H1 (cell line): ENCODE measurements at regions not wholly inside any gene's neighbourhood (a gene's known extent, or its start where the extent isn't known, plus 50 kb on each side); places are given as distances from the start of the nearest gene placed in this dataset.

Experiments
- CTCF ChIA-PET: fragments of 300-600 bp; sonication (Branson Sonifier 250); formaldehyde crosslinking; loops from one replicate; lab custom pipeline; 2021; ENCODE audit not compliant: partially characterized antibody; lab: Charles Lee
- POLR2A ChIA-PET: fragments of 300-600 bp; sonication (Branson Sonifier 250); formaldehyde crosslinking; loops from one replicate; lab custom pipeline; 2021; ENCODE audit warnings: inconsistent platforms; ENCODE audit not compliant: partially characterized antibody; lab: Charles Lee
- DNase-seq, 2 experiments: peaks; one replicate each; pipeline versions ENCODE4 v3.0.0 to v3.0.0-alpha.2; 2010 to 2022; ENCODE audit warnings: low spot score in 2 of 2, low read depth in 1 of 2, mixed read lengths in 1 of 2
- FAIRE-seq: peaks from 2 replicates; lab custom pipeline; 2011; peaks lifted over from hg19 to GRCh38; lab: Jason Lieb, UNC
- H2AFZ ChIP-seq: 2 replicates; pipeline ENCODE4 v1.8.1; 2012; ENCODE audit warnings: low read length, inconsistent platforms
- H2AK5ac ChIP-seq: 2 replicates; pipeline ENCODE4 v1.6.1; 2013; ENCODE audit warnings: low read depth, low read length
- H2BK120ac ChIP-seq: replicated peaks from 2 replicates; pipeline ENCODE3; 2013; ENCODE audit warnings: low read depth, low read length, inconsistent platforms
- H2BK12ac ChIP-seq: 2 replicates; pipeline ENCODE4 v1.6.1; 2013; ENCODE audit warnings: low read depth, low read length
- H2BK15ac ChIP-seq: 2 replicates; pipeline ENCODE4 v1.6.1; 2013; ENCODE audit warnings: low read length
- H2BK20ac ChIP-seq: 2 replicates; pipeline ENCODE4 v1.6.1; 2013; ENCODE audit warnings: low read length
- H2BK5ac ChIP-seq: 2 replicates; pipeline ENCODE4 v1.6.1; 2013; ENCODE audit warnings: low read depth, low read length
- H3K14ac ChIP-seq: 2 replicates; pipeline ENCODE4 v1.6.1; 2013; ENCODE audit warnings: inconsistent platforms; ENCODE audit not compliant: insufficient read length
- H3K18ac ChIP-seq: 2 replicates; pipeline ENCODE4 v1.6.1; 2013; ENCODE audit warnings: low read length; ENCODE audit errors: extremely low read depth
- H3K23ac ChIP-seq: 2 replicates; pipeline ENCODE4 v1.6.1; 2013; ENCODE audit warnings: inconsistent platforms; ENCODE audit not compliant: insufficient read length
- H3K23me2 ChIP-seq: 2 replicates; pipeline ENCODE4 v1.6.1; 2013; ENCODE audit warnings: low read depth, low read length
- H3K27ac ChIP-seq: 2 replicates; pipeline ENCODE4 v1.6.1; 2011; ENCODE audit warnings: low read depth, low read length, inconsistent platforms
- H3K27me3 ChIP-seq, 4 experiments: replicated peaks in 1 of 4; 1 replicate in 1 of 4; 2 replicates in 3 of 4; pipeline versions ENCODE4 v1.6.1 to v1.8.1; 2011 to 2013; ENCODE audit warnings: low read length in 3 of 4, mild to moderate bottlenecking in 3 of 4, inconsistent platforms in 2 of 4, mixed read lengths in 2 of 4, moderate library complexity in 1 of 4; ENCODE audit not compliant: control insufficient read depth in 3 of 4, insufficient read depth in 3 of 4; ENCODE audit errors: extremely low read depth in 1 of 4
- H3K36me3 ChIP-seq, 4 experiments: 2 replicates each; pipeline versions ENCODE4 v1.6.1 to v1.8.1; 2011 to 2013; ENCODE audit warnings: mild to moderate bottlenecking in 4 of 4, low read length in 3 of 4, moderate library complexity in 2 of 4, control low read depth in 1 of 4, inconsistent platforms in 1 of 4; ENCODE audit not compliant: insufficient read depth in 4 of 4, control insufficient read depth in 2 of 4
- H3K4ac ChIP-seq: replicated peaks from 2 replicates; pipeline ENCODE3; 2013; ENCODE audit warnings: low read length, low read depth, mixed read lengths, inconsistent platforms; ENCODE audit not compliant: insufficient read length
- H3K4me1 ChIP-seq, 4 experiments: replicated peaks in 1 of 4; 1 replicate in 1 of 4; 2 replicates in 3 of 4; pipeline versions ENCODE4 v1.6.1 to v1.8.1; 2011 to 2013; ENCODE audit warnings: low read length in 3 of 4, inconsistent platforms in 2 of 4, mixed read lengths in 1 of 4; ENCODE audit not compliant: insufficient read depth in 4 of 4, control insufficient read depth in 3 of 4
- H3K4me2 ChIP-seq, 2 experiments: 2 replicates each; pipeline versions ENCODE4 v1.6.1 to v1.8.1; 2011 to 2013; ENCODE audit warnings: low read depth in 2 of 2, low read length in 2 of 2, control low read depth in 1 of 2, inconsistent platforms in 1 of 2, mild to moderate bottlenecking in 1 of 2; ENCODE audit not compliant: insufficient read depth in 1 of 2
- H3K4me3 ChIP-seq, 4 experiments: fragments of 200-600, 300-600 bp in 1 of 4; sonication (generic), shearing (Covaris generic), sonication (Bioruptor Twin) in 1 of 4; 2 replicates each; pipeline versions ENCODE4 v1.5.1 to v1.8.1; 2011 to 2016; ENCODE audit warnings: low read length in 4 of 4, low read depth in 3 of 4, control low read depth in 2 of 4, inconsistent platforms in 2 of 4, mild to moderate bottlenecking in 2 of 4, mixed read lengths in 1 of 4, moderate library complexity in 1 of 4; ENCODE audit not compliant: insufficient read depth in 2 of 4; ENCODE audit errors: extremely low read depth in 1 of 4
- H3K56ac ChIP-seq: replicated peaks from 2 replicates; pipeline ENCODE3; 2013; ENCODE audit warnings: low read depth, mild to moderate bottlenecking, mixed read lengths, low read length, inconsistent platforms; ENCODE audit not compliant: insufficient read length
- H3K79me1 ChIP-seq: 2 replicates; pipeline ENCODE4 v1.6.1; 2013; ENCODE audit warnings: low read depth, low read length, control low read depth
- H3K79me2 ChIP-seq, 2 experiments: 2 replicates each; pipeline versions ENCODE4 v1.6.1 to v1.8.1; 2012 to 2013; ENCODE audit warnings: low read length in 2 of 2, mild to moderate bottlenecking in 2 of 2, inconsistent platforms in 1 of 2; ENCODE audit not compliant: insufficient read depth in 2 of 2, control insufficient read depth in 1 of 2
- H3K9ac ChIP-seq, 4 experiments: replicated peaks in 1 of 4; 1 replicate in 1 of 4; 2 replicates in 3 of 4; pipeline versions ENCODE4 v1.6.1 to v1.8.1; 2011 to 2013; ENCODE audit warnings: low read depth in 3 of 4, low read length in 3 of 4, control low read depth in 2 of 4, mild to moderate bottlenecking in 2 of 4, moderate library complexity in 2 of 4, inconsistent platforms in 1 of 4; ENCODE audit errors: extremely low read depth in 1 of 4
- H3K9me3 ChIP-seq, 2 experiments: 2 replicates each; pipeline versions ENCODE4 v1.6.1 to v1.8.1; 2012 to 2013; ENCODE audit warnings: mild to moderate bottlenecking in 2 of 2, moderate library complexity in 2 of 2, control low read depth in 1 of 2, inconsistent platforms in 1 of 2, low read depth in 1 of 2, low read length in 1 of 2, mixed read lengths in 1 of 2; ENCODE audit not compliant: insufficient read depth in 2 of 2
- H4K20me1 ChIP-seq, 2 experiments: replicated peaks in 1 of 2; 2 replicates each; pipeline versions ENCODE3 to v1.8.1; 2011 to 2013; ENCODE audit warnings: inconsistent platforms in 2 of 2, low read length in 2 of 2, mild to moderate bottlenecking in 1 of 2; ENCODE audit not compliant: insufficient read depth in 2 of 2, control insufficient read depth in 1 of 2
- H4K5ac ChIP-seq: 2 replicates; pipeline ENCODE4 v1.6.1; 2013; ENCODE audit warnings: low read length, low read depth, mixed read lengths, inconsistent platforms; ENCODE audit not compliant: insufficient read length
- H4K8ac ChIP-seq: 2 replicates; pipeline ENCODE4 v1.8.0; 2013; ENCODE audit warnings: mild to moderate bottlenecking, moderate library complexity, low read length, inconsistent platforms; ENCODE audit not compliant: insufficient read depth; ENCODE audit errors: extremely low read depth
- H4K91ac ChIP-seq: replicated peaks from 2 replicates; pipeline ENCODE3; 2013; ENCODE audit warnings: low read length, mixed read lengths, inconsistent platforms; ENCODE audit not compliant: insufficient read length
- ASH2L ChIP-seq: fragments of 200-600, 300-600 bp; sonication (generic); IDR thresholded peaks from one replicate; pipeline ENCODE4 v1.7.1; 2017; ENCODE audit warnings: low read length
- GABPA ChIP-seq: IDR thresholded peaks from 2 replicates; pipeline ENCODE4 v1.6.1; 2011; ENCODE audit warnings: mild to moderate bottlenecking, low read length, moderate library complexity, borderline replicate concordance; ENCODE audit not compliant: insufficient read depth
- HDAC2 ChIP-seq, 2 experiments: fragments of 300-600 bp in 1 of 2; sonication (generic) in 1 of 2; IDR thresholded peaks; 2 replicates each; pipeline ENCODE4 v1.6.1; 2011 to 2012; ENCODE audit warnings: low read depth in 2 of 2, low read length in 2 of 2, mild to moderate bottlenecking in 2 of 2, moderate library complexity in 2 of 2, borderline replicate concordance in 1 of 2, inconsistent platforms in 1 of 2
- JUN ChIP-seq: IDR thresholded peaks from 2 replicates; pipeline ENCODE4 v1.6.1; 2011; ENCODE audit warnings: low read depth, mild to moderate bottlenecking, improper control_type of control experiment, low read length
- JUND ChIP-seq: IDR thresholded peaks from 2 replicates; pipeline ENCODE4 v1.6.1; 2011; ENCODE audit warnings: mild to moderate bottlenecking, improper control_type of control experiment, low read length
- KDM5A ChIP-seq: fragments of 200-600 bp; IDR thresholded peaks from 2 replicates; pipeline ENCODE4 v1.7.1; 2012; ENCODE audit warnings: mild to moderate bottlenecking, low read length, inconsistent platforms, mixed read lengths
- PHF8 ChIP-seq: fragments of 200-600 bp; sonication (generic); conservative IDR thresholded peaks from 2 replicates; pipeline ENCODE4 v1.7.1; 2012; ENCODE audit warnings: low read depth, mild to moderate bottlenecking, inconsistent platforms, low read length, moderate library complexity
- POU5F1 ChIP-seq: IDR thresholded peaks from 2 replicates; pipeline ENCODE4 v1.6.1; 2011; ENCODE audit warnings: low read depth, mild to moderate bottlenecking, low read length, moderate library complexity
- RBBP5 ChIP-seq: IDR thresholded peaks from 2 replicates; pipeline ENCODE4 v1.7.1; 2012; ENCODE audit warnings: low read depth, mild to moderate bottlenecking, inconsistent platforms, low read length, moderate library complexity, borderline replicate concordance
- SAP30 ChIP-seq: fragments of 300-600 bp; sonication (generic); IDR thresholded peaks from 2 replicates; pipeline ENCODE4 v1.7.1; 2012; ENCODE audit warnings: low read length, moderate library complexity, mild to moderate bottlenecking, inconsistent platforms; ENCODE audit not compliant: insufficient read depth, insufficient replicate concordance
- SIX5 ChIP-seq: IDR thresholded peaks from 2 replicates; pipeline ENCODE4 v1.6.1; 2011; ENCODE audit warnings: mild to moderate bottlenecking, low read depth, low read length
- SP4 ChIP-seq: IDR thresholded peaks from 2 replicates; pipeline ENCODE4 v1.6.1; 2012; ENCODE audit warnings: low read length, inconsistent platforms
- SUZ12 ChIP-seq: fragments of 200-600 bp; sonication (generic); IDR thresholded peaks from 2 replicates; pipeline ENCODE4 v1.6.1; 2012; ENCODE audit warnings: mild to moderate bottlenecking, inconsistent platforms, low read length, moderate library complexity, mixed read lengths
- TAF7 ChIP-seq: optimal IDR thresholded peaks from 2 replicates; pipeline ENCODE3; 2011; ENCODE audit warnings: low read depth, mild to moderate bottlenecking, inconsistent platforms, low read length, moderate library complexity, borderline replicate concordance
- WGBS, 2 experiments: shearing (Covaris generic) in 1 of 2; methylation state at CpG; one replicate each; pipeline versions ENCODE4 v1.1.6 to v1.1.7; 2013 to 2015; ENCODE audit warnings: low lambda C conversion rate in 2 of 2, mixed read lengths in 2 of 2, inconsistent platforms in 1 of 2, low coverage in 1 of 2, missing lambda C conversion rate in 1 of 2; ENCODE audit not compliant: insufficient replicate concordance in 2 of 2, insufficient coverage in 1 of 2, insufficient read length in 1 of 2; ENCODE audit errors: extremely low coverage in 1 of 2, missing lambda C conversion rate in 1 of 2; 5-methylcytosine and 5-hydroxymethylcytosine counted together

GRCh38 chr14:101177301-101177971, 273.9 kb upstream of the RTL1 start:
- no peaks in the 10 kb centered on the region for H3K36me3 ChIP-seq
- no peak for DNase-seq
- H3K23ac ChIP-seq, result no peak overlapping the region
- H3K4ac ChIP-seq, result no peak overlapping the region
- no peak overlapping the region for H2AK5ac ChIP-seq
- H3K23me2 ChIP-seq, result no peaks in the 10 kb centered on the region
- ChIA-PET CTCF (interaction anchor here (0.9 to 3.5 kb wide), 6 partner anchors 12 to 524 kb away, joined by 3 to 8 read pairs (median 4); no protein-coding TSS in a partner anchor), POLR2A (no interaction called here)
- no peak overlapping the region for H2BK15ac ChIP-seq
- H3K14ac ChIP-seq, result no peak overlapping the region
- H4K20me1 ChIP-seq, result no peaks in the 10 kb centered on the region
- no peak overlapping the region for H3K4me3 ChIP-seq
- no peak for FAIRE-seq
- no peak overlapping the region for H2BK5ac ChIP-seq
- no peaks in the 10 kb centered on the region for H3K9me3 ChIP-seq
- H2BK120ac ChIP-seq, result no peak overlapping the region
- H3K9ac ChIP-seq, result no peak overlapping the region
- H2BK12ac ChIP-seq, result no peak overlapping the region
- no peak overlapping the region for H3K56ac ChIP-seq
- H3K27me3 ChIP-seq, result no peaks in the 10 kb centered on the region
- H4K8ac ChIP-seq, result no peak overlapping the region; the same call in 1 of the 2 replicates
- H4K5ac ChIP-seq, result no peak overlapping the region
- H3K4me2 ChIP-seq, result no peak overlapping the region
- H2AFZ ChIP-seq, result no peak overlapping the region
- H3K79me2 ChIP-seq, result no peaks in the 10 kb centered on the region
- H2BK20ac ChIP-seq, result no peak overlapping the region
- H4K91ac ChIP-seq, result no peak overlapping the region
- H3K27ac ChIP-seq, result no peak overlapping the region
- H3K4me1 ChIP-seq, result no peaks in the 10 kb centered on the region
- 93% methylated on average over 23 of the region's 23 CpGs; no CpG with 5 or more reads in 1 of the 2 experiments for WGBS, 2 experiments
- no peak overlapping the region for H3K18ac ChIP-seq
- H3K79me1 ChIP-seq, result no peaks in the 10 kb centered on the region
- TF ChIP-seq SIX5 (no peak), RBBP5 (no peak), KDM5A (no peak), SAP30 (no peak), PHF8 (no peak), POU5F1 (no peak), TAF7 (no peak), SP4 (no peak), GABPA (no peak), JUND (no peak), SUZ12 (no peak), HDAC2 (IDR thresholded peaks at IDR 0.05; ENCODE audit: borderline replicate concordance in 1 of 2, low read depth in 2 of 2, low read length in 2 of 2) (no peak), JUN (no peak), ASH2L (no peak)
